ENCODE measurements at regions not wholly inside any gene's neighbourhood (a gene's known extent, or its start where the extent isn't known, plus 50 kb on each side); places are given as distances from the start of the nearest gene placed in this dataset.
A peak's percentile ranks its signal among the peaks of the same experiment; 100 is the strongest.

DNA sequence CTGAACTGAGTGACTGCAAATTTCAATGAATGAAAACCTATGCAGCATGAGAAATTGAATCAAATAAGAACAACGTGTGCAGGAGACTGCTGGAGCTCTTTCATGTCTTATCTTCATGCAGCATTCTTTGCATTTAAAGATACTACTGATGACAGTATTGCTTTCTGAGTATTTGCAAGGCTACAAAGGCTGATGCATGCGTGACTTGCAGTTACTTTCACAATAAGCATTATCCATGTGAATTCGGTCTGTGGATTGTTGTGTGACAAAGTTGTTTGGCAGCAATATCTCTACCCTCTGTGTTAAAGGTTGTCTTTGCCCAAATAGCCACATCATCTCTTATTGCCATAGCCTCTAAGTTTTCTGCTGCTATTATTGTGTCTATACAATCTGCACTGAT, 102.1 kb upstream of the FBXL17 start:
- Histone ChIP-seq H4K20me1 (ENCODE audit: insufficient read depth, low read length, poor library complexity, severe bottlenecking) (no peaks in the 10 kb centered on the region), H2AFZ (ENCODE audit: low read length) (no peak overlapping the region), H3K79me2 (ENCODE audit: insufficient read depth, low read length) (no peaks in the 10 kb centered on the region), H3K4me2 (ENCODE audit: low read depth, low read length, poor library complexity, severe bottlenecking) (no peak overlapping the region), H3K27me3 (ENCODE audit: insufficient read depth, low read length, poor library complexity, severe bottlenecking) (no peaks in the 10 kb centered on the region), H3K9ac (ENCODE audit: low read depth, low read length, poor library complexity, severe bottlenecking) (no peak overlapping the region), H3K9me2 (replicated peaks; ENCODE audit: low read depth, low read length) (no peaks in the 10 kb centered on the region), H3K36me3 (ENCODE audit: insufficient read depth, low read length) (no peaks in the 10 kb centered on the region), H3K4me3 (ENCODE audit: low read length, poor library complexity, severe bottlenecking) (no peak overlapping the region), H3F3A (ENCODE audit: low read depth) (no peaks in the 10 kb centered on the region), H3K4me1 (ENCODE audit: insufficient read depth, low read length, poor library complexity, severe bottlenecking) (peaks cover 4% of the 10 kb centered on the region), H3K9me3 (ENCODE audit: insufficient read depth, low read depth, low read length) (no peaks in the 10 kb centered on the region)
- no peak for TF ChIP-seq EZH2phosphoT487 (IDR thresholded peaks at IDR 0.05; ENCODE audit: borderline replicate concordance)
- TF ChIP-seq, protein P1, sequence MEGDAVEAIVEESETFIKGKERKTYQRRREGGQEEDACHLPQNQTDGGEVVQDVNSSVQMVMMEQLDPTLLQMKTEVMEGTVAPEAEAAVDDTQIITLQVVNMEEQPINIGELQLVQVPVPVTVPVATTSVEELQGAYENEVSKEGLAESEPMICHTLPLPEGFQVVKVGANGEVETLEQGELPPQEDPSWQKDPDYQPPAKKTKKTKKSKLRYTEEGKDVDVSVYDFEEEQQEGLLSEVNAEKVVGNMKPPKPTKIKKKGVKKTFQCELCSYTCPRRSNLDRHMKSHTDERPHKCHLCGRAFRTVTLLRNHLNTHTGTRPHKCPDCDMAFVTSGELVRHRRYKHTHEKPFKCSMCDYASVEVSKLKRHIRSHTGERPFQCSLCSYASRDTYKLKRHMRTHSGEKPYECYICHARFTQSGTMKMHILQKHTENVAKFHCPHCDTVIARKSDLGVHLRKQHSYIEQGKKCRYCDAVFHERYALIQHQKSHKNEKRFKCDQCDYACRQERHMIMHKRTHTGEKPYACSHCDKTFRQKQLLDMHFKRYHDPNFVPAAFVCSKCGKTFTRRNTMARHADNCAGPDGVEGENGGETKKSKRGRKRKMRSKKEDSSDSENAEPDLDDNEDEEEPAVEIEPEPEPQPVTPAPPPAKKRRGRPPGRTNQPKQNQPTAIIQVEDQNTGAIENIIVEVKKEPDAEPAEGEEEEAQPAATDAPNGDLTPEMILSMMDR (conservative IDR thresholded peaks at IDR 0.05; ENCODE audit: low read length), result no peak

DNA sequence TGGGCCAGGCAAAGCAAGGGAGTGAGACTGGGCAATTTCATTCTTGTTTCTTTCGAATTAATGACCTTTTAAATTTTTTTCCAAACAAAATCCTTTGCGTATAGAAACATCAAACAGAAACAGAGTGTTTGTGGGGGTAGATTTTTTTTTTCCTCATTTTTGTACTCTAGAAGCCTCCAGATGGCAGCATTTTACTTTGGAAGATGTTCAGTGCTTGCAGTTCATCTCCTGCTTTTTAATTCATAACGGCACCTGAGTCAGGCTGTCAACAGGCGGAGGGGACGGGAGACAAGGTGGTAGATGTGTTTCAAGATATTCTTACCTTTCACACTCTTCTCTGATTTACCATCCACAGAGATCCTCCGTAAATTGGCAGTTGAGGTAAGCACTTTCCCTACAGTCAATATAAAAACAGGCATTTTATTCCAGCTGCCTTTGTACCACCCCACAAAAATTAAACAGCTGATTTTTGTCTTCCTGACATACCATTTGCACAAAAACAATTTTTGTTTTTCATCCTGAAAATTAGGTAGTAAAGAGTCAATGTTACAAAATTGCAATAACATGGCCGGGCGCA, 99.5 kb upstream of the FBXL17 start:
- H3F3A ChIP-seq (ENCODE audit: low read depth), result no peaks in the 10 kb centered on the region
- no peak for TF ChIP-seq EZH2phosphoT487 (IDR thresholded peaks at IDR 0.05; ENCODE audit: borderline replicate concordance)
- TF ChIP-seq, protein P1 (conservative IDR thresholded peaks at IDR 0.05; ENCODE audit: low read length), result peak; percentile 58
- no peak overlapping the region for H3K9ac ChIP-seq (ENCODE audit: low read depth, low read length, poor library complexity, severe bottlenecking)
- no peaks in the 10 kb centered on the region for H4K20me1 ChIP-seq (ENCODE audit: insufficient read depth, low read length, poor library complexity, severe bottlenecking)
- no peaks in the 10 kb centered on the region for H3K79me2 ChIP-seq (ENCODE audit: insufficient read depth, low read length)
- no peak overlapping the region for H3K4me2 ChIP-seq (ENCODE audit: low read depth, low read length, poor library complexity, severe bottlenecking)
- H2AFZ ChIP-seq (ENCODE audit: low read length), result peak overlapping the region; percentile 60; the same call in 1 of the 2 replicates
- H3K4me3 ChIP-seq (ENCODE audit: low read length, poor library complexity, severe bottlenecking), result no peak overlapping the region
- no peaks in the 10 kb centered on the region for H3K27me3 ChIP-seq (ENCODE audit: insufficient read depth, low read length, poor library complexity, severe bottlenecking)
- no peaks in the 10 kb centered on the region for H3K9me3 ChIP-seq (ENCODE audit: insufficient read depth, low read depth, low read length)
- H3K9me2 ChIP-seq (replicated peaks; ENCODE audit: low read depth, low read length), result no peaks in the 10 kb centered on the region
- H3K36me3 ChIP-seq (ENCODE audit: insufficient read depth, low read length), result no peaks in the 10 kb centered on the region
- peaks cover 4% of the 10 kb centered on the region for H3K4me1 ChIP-seq (ENCODE audit: insufficient read depth, low read length, poor library complexity, severe bottlenecking)

DNA sequence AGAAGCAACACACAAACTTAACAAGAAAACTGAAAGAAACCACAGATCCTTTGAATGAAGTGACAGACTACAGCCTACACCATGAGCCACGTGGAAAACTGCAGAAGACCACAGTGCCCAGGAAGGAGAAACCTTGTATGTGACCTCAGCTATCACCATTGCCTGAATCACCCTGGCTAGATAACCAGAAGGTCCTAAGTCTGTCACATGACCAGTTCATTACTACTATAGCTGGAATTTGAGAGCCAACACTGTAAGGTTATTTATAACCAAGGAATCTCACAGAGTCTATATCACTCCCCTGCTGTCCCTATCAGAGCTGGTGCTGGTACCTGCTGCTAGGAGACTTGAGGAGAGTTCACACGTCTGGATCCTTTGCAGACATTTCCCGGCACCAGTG, 90.3 kb upstream of the FBXL17 start:
- no peaks in the 10 kb centered on the region for H3K9me3 ChIP-seq (ENCODE audit: insufficient read depth, low read depth, low read length)
- H3K4me1 ChIP-seq (ENCODE audit: insufficient read depth, low read length, poor library complexity, severe bottlenecking), result no peaks in the 10 kb centered on the region
- no peaks in the 10 kb centered on the region for H3K27me3 ChIP-seq (ENCODE audit: insufficient read depth, low read length, poor library complexity, severe bottlenecking)
- no peaks in the 10 kb centered on the region for H3F3A ChIP-seq (ENCODE audit: low read depth)
- no peaks in the 10 kb centered on the region for H4K20me1 ChIP-seq (ENCODE audit: insufficient read depth, low read length, poor library complexity, severe bottlenecking)
- no peaks in the 10 kb centered on the region for H3K9me2 ChIP-seq (replicated peaks; ENCODE audit: low read depth, low read length)
- H3K9ac ChIP-seq (ENCODE audit: low read depth, low read length, poor library complexity, severe bottlenecking), result no peak overlapping the region
- no peak overlapping the region for H2AFZ ChIP-seq (ENCODE audit: low read length)
- no peak for TF ChIP-seq EZH2phosphoT487 (IDR thresholded peaks at IDR 0.05; ENCODE audit: borderline replicate concordance)
- TF ChIP-seq, protein P1 (conservative IDR thresholded peaks at IDR 0.05; ENCODE audit: low read length), result no peak
- H3K36me3 ChIP-seq (ENCODE audit: insufficient read depth, low read length), result no peaks in the 10 kb centered on the region
- H3K4me2 ChIP-seq (ENCODE audit: low read depth, low read length, poor library complexity, severe bottlenecking), result no peak overlapping the region
- no peaks in the 10 kb centered on the region for H3K79me2 ChIP-seq (ENCODE audit: insufficient read depth, low read length)
- no peak overlapping the region for H3K4me3 ChIP-seq (ENCODE audit: low read length, poor library complexity, severe bottlenecking)

Data from Loucy (cell line).